ENCODE measurements at regions not wholly inside any gene's neighbourhood (a gene's known extent, or its start where the extent isn't known, plus 50 kb on each side); places are given as distances from the start of the nearest gene placed in this dataset.

DNA sequence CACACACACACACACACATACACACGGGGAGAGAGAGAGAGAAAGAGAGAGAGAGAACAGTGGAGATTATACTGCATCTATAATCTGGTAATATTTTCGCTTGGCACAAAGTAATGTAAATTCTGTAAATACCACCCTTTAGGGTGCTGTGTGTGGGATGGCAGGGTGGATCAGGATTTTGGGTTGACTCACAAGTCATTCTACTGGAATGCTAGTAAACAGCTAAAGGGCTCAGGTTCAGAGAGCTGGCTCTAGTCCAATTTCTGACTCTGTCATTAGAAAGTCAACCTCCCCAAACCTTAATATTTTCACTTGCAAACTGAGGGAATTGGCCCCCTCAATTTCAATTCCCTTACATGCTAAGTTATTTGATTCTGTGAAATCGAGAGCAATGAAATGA lies 308.3 kb downstream of the TSN start:
- Histone ChIP-seq H4K20me1 (ENCODE audit: insufficient read depth, low read length) (no peaks in the 10 kb centered on the region), H3K27me3 (ENCODE audit: low read depth, low read length) (peaks cover 7% of the 10 kb centered on the region; the same call in 1 of the 2 replicates), H2AFZ (ENCODE audit: low read depth, low read length) (no peak overlapping the region), H3K36me3 (replicated peaks; ENCODE audit: low read depth, low read length) (no peaks in the 10 kb centered on the region), H3K4me2 (ENCODE audit: low read length) (no peak overlapping the region), H3K4me3 (ENCODE audit: low read length) (no peak overlapping the region), H3K79me2 (ENCODE audit: low read length) (no peaks in the 10 kb centered on the region), H3K9me3 (ENCODE audit: insufficient read depth, low read length) (no peaks in the 10 kb centered on the region), H3K9ac (ENCODE audit: low read length) (no peak overlapping the region), H3K27ac (ENCODE audit: low read length) (no peak overlapping the region), H3K4me1 (ENCODE audit: low read length) (no peaks in the 10 kb centered on the region)
- TF ChIP-seq, protein P1, sequence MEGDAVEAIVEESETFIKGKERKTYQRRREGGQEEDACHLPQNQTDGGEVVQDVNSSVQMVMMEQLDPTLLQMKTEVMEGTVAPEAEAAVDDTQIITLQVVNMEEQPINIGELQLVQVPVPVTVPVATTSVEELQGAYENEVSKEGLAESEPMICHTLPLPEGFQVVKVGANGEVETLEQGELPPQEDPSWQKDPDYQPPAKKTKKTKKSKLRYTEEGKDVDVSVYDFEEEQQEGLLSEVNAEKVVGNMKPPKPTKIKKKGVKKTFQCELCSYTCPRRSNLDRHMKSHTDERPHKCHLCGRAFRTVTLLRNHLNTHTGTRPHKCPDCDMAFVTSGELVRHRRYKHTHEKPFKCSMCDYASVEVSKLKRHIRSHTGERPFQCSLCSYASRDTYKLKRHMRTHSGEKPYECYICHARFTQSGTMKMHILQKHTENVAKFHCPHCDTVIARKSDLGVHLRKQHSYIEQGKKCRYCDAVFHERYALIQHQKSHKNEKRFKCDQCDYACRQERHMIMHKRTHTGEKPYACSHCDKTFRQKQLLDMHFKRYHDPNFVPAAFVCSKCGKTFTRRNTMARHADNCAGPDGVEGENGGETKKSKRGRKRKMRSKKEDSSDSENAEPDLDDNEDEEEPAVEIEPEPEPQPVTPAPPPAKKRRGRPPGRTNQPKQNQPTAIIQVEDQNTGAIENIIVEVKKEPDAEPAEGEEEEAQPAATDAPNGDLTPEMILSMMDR (IDR thresholded peaks at IDR 0.05; ENCODE audit: low read depth, low read length): no peak
- TF ChIP-seq EZH2phosphoT487 (IDR thresholded peaks at IDR 0.05; ENCODE audit: low read depth): no peak

DNA sequence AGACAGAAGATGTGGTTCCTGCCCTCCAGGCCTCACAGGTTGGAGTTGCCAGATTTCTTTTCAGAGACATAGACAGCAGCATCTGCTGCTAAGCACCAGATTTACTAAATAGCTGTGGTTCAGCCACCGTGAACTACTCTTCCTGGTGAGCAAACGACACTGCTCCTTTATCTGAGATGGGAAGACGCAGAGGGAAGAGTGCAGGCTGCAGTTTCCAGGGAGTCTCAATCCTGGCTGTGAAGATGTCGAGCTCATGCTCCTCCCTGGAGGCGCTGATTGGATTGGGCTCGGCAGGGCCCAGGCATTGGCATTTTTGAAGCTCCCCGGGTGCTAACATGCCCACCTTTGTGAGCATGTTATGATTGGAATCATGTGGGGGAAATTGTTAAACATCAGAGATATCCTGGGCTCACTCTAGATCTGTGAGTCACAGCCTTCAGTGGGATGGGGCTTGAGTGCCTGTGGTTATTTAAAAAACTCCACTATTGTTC lies 314.8 kb downstream of the TSN start:
- Histone ChIP-seq H3K4me1 (ENCODE audit: low read length) (no peaks in the 10 kb centered on the region), H3K4me3 (ENCODE audit: low read length) (no peak overlapping the region), H3K4me2 (ENCODE audit: low read length) (no peak overlapping the region), H3K27ac (ENCODE audit: low read length) (no peak overlapping the region), H3K79me2 (ENCODE audit: low read length) (no peaks in the 10 kb centered on the region), H4K20me1 (ENCODE audit: insufficient read depth, low read length) (no peaks in the 10 kb centered on the region), H3K9ac (ENCODE audit: low read length) (no peak overlapping the region), H3K36me3 (replicated peaks; ENCODE audit: low read depth, low read length) (no peaks in the 10 kb centered on the region), H3K9me3 (ENCODE audit: insufficient read depth, low read length) (no peaks in the 10 kb centered on the region), H2AFZ (ENCODE audit: low read depth, low read length) (no peak overlapping the region), H3K27me3 (ENCODE audit: low read depth, low read length) (no peaks in the 10 kb centered on the region)
- TF ChIP-seq, protein P1 (IDR thresholded peaks at IDR 0.05; ENCODE audit: low read depth, low read length): no peak
- no peak for TF ChIP-seq EZH2phosphoT487 (IDR thresholded peaks at IDR 0.05; ENCODE audit: low read depth)

DNA sequence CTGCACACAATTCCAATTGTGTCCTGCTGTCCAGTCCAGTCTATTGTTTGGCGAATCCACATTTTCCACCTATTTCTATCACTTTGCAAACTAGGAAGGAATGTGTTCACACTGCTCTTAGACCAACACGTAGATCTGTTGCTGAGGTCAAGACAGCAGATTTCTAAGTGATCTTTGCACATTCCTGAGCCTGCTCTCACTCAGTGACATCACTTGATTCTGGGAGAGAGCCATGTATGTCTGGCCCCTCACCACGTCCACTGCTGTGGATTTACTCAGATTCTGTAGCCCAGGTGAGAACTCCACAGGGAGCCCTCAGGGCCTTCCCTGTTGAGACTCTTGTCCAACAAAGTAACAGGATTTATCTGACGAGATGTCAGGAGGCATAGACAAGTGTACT lies 317.2 kb downstream of the TSN start:
- H3K79me2 ChIP-seq (ENCODE audit: low read length): no peaks in the 10 kb centered on the region
- no peaks in the 10 kb centered on the region for H3K27me3 ChIP-seq (ENCODE audit: low read depth, low read length)
- H3K36me3 ChIP-seq (replicated peaks; ENCODE audit: low read depth, low read length): no peaks in the 10 kb centered on the region
- H2AFZ ChIP-seq (ENCODE audit: low read depth, low read length): no peak overlapping the region
- H3K4me2 ChIP-seq (ENCODE audit: low read length): no peak overlapping the region
- no peak overlapping the region for H3K4me3 ChIP-seq (ENCODE audit: low read length)
- H3K27ac ChIP-seq (ENCODE audit: low read length): no peak overlapping the region
- H3K9ac ChIP-seq (ENCODE audit: low read length): no peak overlapping the region
- TF ChIP-seq, protein P1 (IDR thresholded peaks at IDR 0.05; ENCODE audit: low read depth, low read length): no peak
- no peak for TF ChIP-seq EZH2phosphoT487 (IDR thresholded peaks at IDR 0.05; ENCODE audit: low read depth)
- H4K20me1 ChIP-seq (ENCODE audit: insufficient read depth, low read length): no peaks in the 10 kb centered on the region
- H3K4me1 ChIP-seq (ENCODE audit: low read length): no peaks in the 10 kb centered on the region
- no peaks in the 10 kb centered on the region for H3K9me3 ChIP-seq (ENCODE audit: insufficient read depth, low read length)

DNA sequence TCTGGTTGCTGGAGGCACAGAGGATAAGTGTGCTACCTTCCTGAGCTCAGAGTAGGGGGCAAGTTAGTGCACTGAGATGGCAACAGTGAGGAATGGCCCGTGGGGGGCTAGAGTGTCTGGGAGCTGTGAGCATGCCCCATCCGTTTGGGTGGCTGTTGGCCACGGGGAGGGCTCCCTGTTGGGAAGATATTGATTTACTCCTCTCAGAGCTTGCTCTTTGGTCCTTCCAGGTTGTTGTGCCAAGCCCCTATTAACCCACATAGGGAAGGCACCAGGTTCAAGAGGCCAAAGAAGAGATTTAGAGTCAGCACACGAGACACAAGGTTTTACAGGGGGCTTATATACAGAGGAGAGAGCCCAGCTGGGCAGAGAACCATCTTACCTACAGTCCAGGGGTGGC lies 318.8 kb downstream of the TSN start:
- no peak for TF ChIP-seq EZH2phosphoT487 (IDR thresholded peaks at IDR 0.05; ENCODE audit: low read depth)
- TF ChIP-seq, protein P1 (IDR thresholded peaks at IDR 0.05; ENCODE audit: low read depth, low read length): no peak
- no peaks in the 10 kb centered on the region for H3K4me1 ChIP-seq (ENCODE audit: low read length)
- no peaks in the 10 kb centered on the region for H4K20me1 ChIP-seq (ENCODE audit: insufficient read depth, low read length)

More for the DNA sequence above, 318.8 kb downstream of the TSN start:
- Histone ChIP-seq H3K36me3 (replicated peaks; ENCODE audit: low read depth, low read length) (no peaks in the 10 kb centered on the region), H3K4me3 (ENCODE audit: low read length) (no peak overlapping the region), H3K9ac (ENCODE audit: low read length) (no peak overlapping the region), H3K27ac (ENCODE audit: low read length) (no peak overlapping the region), H2AFZ (ENCODE audit: low read depth, low read length) (no peak overlapping the region), H3K27me3 (ENCODE audit: low read depth, low read length) (no peaks in the 10 kb centered on the region), H3K4me2 (ENCODE audit: low read length) (no peak overlapping the region), H3K79me2 (ENCODE audit: low read length) (no peaks in the 10 kb centered on the region), H3K9me3 (ENCODE audit: insufficient read depth, low read length) (no peaks in the 10 kb centered on the region)

Measured in OCI-LY3 (cell line).